Mucosa of gallbladder (tissue), 1 donor: ENCODE measurements at regions not wholly inside any gene's neighbourhood (a gene's known extent, or its start where the extent isn't known, plus 50 kb on each side); places are given as distances from the start of the nearest gene placed in this dataset.

Experiments
- DNase-seq: peaks from one replicate; pipeline ENCODE4 v3.0.0-alpha.2; 2020; ENCODE audit warnings: low spot score
- donor health status: DM: no; HTN: no; CAD: no.

- DNase-seq = no peak
Measured at GRCh38 chr12:24143928-24144327, 194.5 kb upstream of the SOX5 start.

GRCh38 chr12:24139035-24139434 is 189.6 kb upstream of the SOX5 start:
- DNase-seq = no peak

- DNase-seq = no peak
Measured at GRCh38 chr12:24138041-24138440, 188.6 kb upstream of the SOX5 start.

GRCh38 chr12:24135158-24135850 is 185.8 kb upstream of the SOX5 start:
- DNase-seq = no peak

- no peak for DNase-seq
Measured at GRCh38 chr12:24134092-24134491, 184.6 kb upstream of the SOX5 start.

- DNase-seq = no peak
Measured at GRCh38 chr12:24133384-24133783, 183.9 kb upstream of the SOX5 start.

GRCh38 chr12:24127919-24128721 is 178.7 kb upstream of the SOX5 start:
- DNase-seq = no peak

- DNase-seq = no peak
Measured at GRCh38 chr12:24125280-24125679, 175.8 kb upstream of the SOX5 start.

- DNase-seq = no peak
Measured at GRCh38 chr12:24121911-24122310, 172.4 kb upstream of the SOX5 start.

GRCh38 chr12:24118668-24119067 is 169.2 kb upstream of the SOX5 start:
- DNase-seq = no peak

- DNase-seq = no peak
Measured at GRCh38 chr12:24116548-24116947, 167.1 kb upstream of the SOX5 start.

GRCh38 chr12:24113701-24114100 is 164.2 kb upstream of the SOX5 start:
- DNase-seq = no peak

GRCh38 chr12:24111616-24112015 is 162.1 kb upstream of the SOX5 start:
- DNase-seq = no peak

GRCh38 chr12:24111086-24111485 is 161.6 kb upstream of the SOX5 start:
- no peak for DNase-seq

- no peak for DNase-seq
Measured at GRCh38 chr12:24109381-24110039, 160.0 kb upstream of the SOX5 start.

GRCh38 chr12:24102676-24103075 is 153.2 kb upstream of the SOX5 start:
- no peak for DNase-seq

GRCh38 chr12:24099576-24099975 is 150.1 kb upstream of the SOX5 start:
- DNase-seq = no peak

GRCh38 chr12:24095245-24095644 is 145.8 kb upstream of the SOX5 start:
- no peak for DNase-seq

- no peak for DNase-seq
Measured at GRCh38 chr12:24089510-24089890, 140.0 kb upstream of the SOX5 start.

- no peak for DNase-seq
Measured at GRCh38 chr12:24088751-24089509, 139.5 kb upstream of the SOX5 start.

- DNase-seq = no peak
Measured at GRCh38 chr12:24087294-24087693, 137.8 kb upstream of the SOX5 start.

GRCh38 chr12:24084800-24085199 is 135.3 kb upstream of the SOX5 start:
- DNase-seq = no peak
